ENCODE measurements at regions not wholly inside any gene's neighbourhood (a gene's known extent, or its start where the extent isn't known, plus 50 kb on each side); places are given as distances from the start of the nearest gene placed in this dataset.

GRCh38 chr6:84330325-84330724 lies 102.9 kb upstream of the CEP162 start:
- Histone ChIP-seq H3K14ac (ENCODE audit: insufficient read length) (no peak overlapping the region), H3K18ac (ENCODE audit: extremely low read depth, low read length) (no peak overlapping the region), H3K9ac (replicated peaks in 1 of 4; ENCODE audit: extremely low read depth in 1 of 4, low read depth in 3 of 4, low read length in 3 of 4) (no peak overlapping the region), H2BK12ac (ENCODE audit: low read depth, low read length) (no peak overlapping the region), H3K9me3 (ENCODE audit: insufficient read depth in 2 of 2, low read depth in 1 of 2, low read length in 1 of 2) (no peaks in the 10 kb centered on the region), H3K4ac (replicated peaks; ENCODE audit: insufficient read length, low read depth, low read length) (no peak overlapping the region), H4K20me1 (replicated peaks in 1 of 2; ENCODE audit: control insufficient read depth in 1 of 2, insufficient read depth in 2 of 2, low read length in 2 of 2) (no peaks in the 10 kb centered on the region), H2BK20ac (ENCODE audit: low read length) (no peak overlapping the region), H2BK120ac (replicated peaks; ENCODE audit: low read depth, low read length) (no peak overlapping the region), H3K23me2 (ENCODE audit: low read depth, low read length) (no peaks in the 10 kb centered on the region), H3K27me3 (replicated peaks in 1 of 4; ENCODE audit: control insufficient read depth in 3 of 4, extremely low read depth in 1 of 4, insufficient read depth in 3 of 4, low read length in 3 of 4) (no peaks in the 10 kb centered on the region), H3K23ac (ENCODE audit: insufficient read length) (no peak overlapping the region), H3K56ac (replicated peaks; ENCODE audit: insufficient read length, low read depth, low read length) (no peak overlapping the region), H4K91ac (replicated peaks; ENCODE audit: insufficient read length, low read length) (no peak overlapping the region), H3K27ac (ENCODE audit: low read depth, low read length) (no peak overlapping the region), H2AFZ (ENCODE audit: low read length) (no peak overlapping the region), H3K36me3 (ENCODE audit: control insufficient read depth in 2 of 4, insufficient read depth in 4 of 4, low read length in 3 of 4) (no peaks in the 10 kb centered on the region), H2BK15ac (ENCODE audit: low read length) (no peak overlapping the region), H4K8ac (ENCODE audit: extremely low read depth, insufficient read depth, low read length) (no peak overlapping the region), H3K4me2 (ENCODE audit: insufficient read depth in 1 of 2, low read depth in 2 of 2, low read length in 2 of 2) (no peak overlapping the region), H3K4me1 (replicated peaks in 1 of 4; ENCODE audit: control insufficient read depth in 3 of 4, insufficient read depth in 4 of 4, low read length in 3 of 4) (peaks cover 0 to 3% (median 0%) of the 10 kb centered on the region in 4 experiments; a peak in 1 of 7 replicates), H3K79me2 (ENCODE audit: control insufficient read depth in 1 of 2, insufficient read depth in 2 of 2, low read length in 2 of 2) (no peaks in the 10 kb centered on the region), H3K4me3 (ENCODE audit: extremely low read depth in 1 of 4, insufficient read depth in 2 of 4, low read depth in 3 of 4, low read length in 4 of 4) (no peak overlapping the region), H2BK5ac (ENCODE audit: low read depth, low read length) (no peak overlapping the region), H4K5ac (ENCODE audit: insufficient read length, low read depth, low read length) (no peak overlapping the region), H3K79me1 (ENCODE audit: low read depth, low read length) (no peaks in the 10 kb centered on the region), H2AK5ac (ENCODE audit: low read depth, low read length) (no peak overlapping the region)
- TF ChIP-seq NANOG (IDR thresholded peaks at IDR 0.05; ENCODE audit: insufficient read depth, low read depth, low read length, poor library complexity, severe bottlenecking), result no peak
- TF ChIP-seq CEBPB (IDR thresholded peaks at IDR 0.05; ENCODE audit: low read depth, low read length), result no peak
- no peak for TF ChIP-seq HDAC2 (IDR thresholded peaks at IDR 0.05; ENCODE audit: borderline replicate concordance in 1 of 2, low read depth in 2 of 2, low read length in 2 of 2)
- no peak for TF ChIP-seq RAD21 (IDR thresholded peaks at IDR 0.05 in 1 of 2, conservative IDR thresholded peaks at IDR 0.05 in 1 of 2; ENCODE audit: low read depth in 2 of 2, low read length in 2 of 2)
- no peak for TF ChIP-seq CTBP2 (IDR thresholded peaks at IDR 0.05; ENCODE audit: borderline replicate concordance, insufficient read depth, insufficient read length, low read length)
- no peak for TF ChIP-seq SIN3A (conservative IDR thresholded peaks at IDR 0.05 in 1 of 2, IDR thresholded peaks at IDR 0.05 in 1 of 2; ENCODE audit: low read depth in 1 of 2, low read length in 2 of 2)
- no peak for TF ChIP-seq SRF (IDR thresholded peaks at IDR 0.05; ENCODE audit: low read depth, low read length)
- no peak for TF ChIP-seq ATF3 (IDR thresholded peaks at IDR 0.05; ENCODE audit: insufficient read depth, low read depth, low read length)
- no peak for TF ChIP-seq EGR1 (IDR thresholded peaks at IDR 0.05; ENCODE audit: borderline replicate concordance, low read depth, low read length)
- ChIA-PET POLR2A (ENCODE audit: partially characterized antibody) (no interaction called here), CTCF (ENCODE audit: partially characterized antibody) (interaction anchor here (1.3 kb wide), 2 partner anchors 16 to 93 kb away, joined by 3 to 4 read pairs; no protein-coding TSS in a partner anchor)
- DNase-seq (ENCODE audit: low read depth in 1 of 2, low spot score in 2 of 2) (no peak), FAIRE-seq (no peak)
- 84% methylated on average over 2 of the region's 2 CpGs; no CpG with 5 or more reads in 1 of the 2 experiments for WGBS, 2 experiments (ENCODE audit: extremely low coverage in 1 of 2, insufficient coverage in 1 of 2, insufficient read length in 1 of 2, insufficient replicate concordance in 2 of 2, low coverage in 1 of 2, low lambda C conversion rate in 2 of 2, missing lambda C conversion rate in 1 of 2)

Data from H1 (cell line).